Fibroblast of mammary gland (primary cell): ENCODE measurements at regions not wholly inside any gene's neighbourhood (a gene's known extent, or its start where the extent isn't known, plus 50 kb on each side); places are given as distances from the start of the nearest gene placed in this dataset.

Experiments
- DNase-seq: peaks from one replicate; pipeline ENCODE4 v3.0.0-alpha.2; 2010; ENCODE audit warnings: low read depth
- H3K4me3 ChIP-seq: 2 replicates; pipeline ENCODE4 v1.5.1; 2011; ENCODE audit warnings: low read depth, mild to moderate bottlenecking, low read length, moderate library complexity; ENCODE audit not compliant: control insufficient read depth
- CTCF ChIP-seq: conservative IDR thresholded peaks from 2 replicates; pipeline ENCODE4 v1.5.1; 2011; ENCODE audit warnings: low read depth, low read length, inconsistent platforms; ENCODE audit not compliant: control insufficient read depth, insufficient read depth

- TF ChIP-seq CTCF: no peak
- peak; percentile 2 for DNase-seq
- no peak overlapping the region for H3K4me3 ChIP-seq
Observed at GRCh38 chr3:176651622-176652021, 545.7 kb downstream of the TBL1XR1 start.

- peak; percentile 65 for DNase-seq
- peak; percentile 32 for TF ChIP-seq CTCF
- no peak overlapping the region for H3K4me3 ChIP-seq
Observed at GRCh38 chr3:176650478-176650877, 546.8 kb downstream of the TBL1XR1 start.

GRCh38 chr3:176647987-176648386, 549.3 kb downstream of the TBL1XR1 start:
- no peak for TF ChIP-seq CTCF
- no peak for DNase-seq
- H3K4me3 ChIP-seq: no peak overlapping the region

GRCh38 chr3:176633511-176633910, 563.8 kb downstream of the TBL1XR1 start:
- H3K4me3 ChIP-seq: no peak overlapping the region
- no peak for TF ChIP-seq CTCF
- DNase-seq: no peak

GRCh38 chr3:176632925-176633324, 564.4 kb downstream of the TBL1XR1 start:
- no peak for DNase-seq
- no peak for TF ChIP-seq CTCF
- no peak overlapping the region for H3K4me3 ChIP-seq

GRCh38 chr3:176631165-176631564, 566.1 kb downstream of the TBL1XR1 start:
- peak; percentile 33 for DNase-seq
- no peak overlapping the region for H3K4me3 ChIP-seq
- no peak for TF ChIP-seq CTCF

GRCh38 chr3:176628101-176628639, 569.1 kb downstream of the TBL1XR1 start:
- no peak for TF ChIP-seq CTCF
- H3K4me3 ChIP-seq: no peak overlapping the region
- DNase-seq: no peak
